ENCODE measurements at regions not wholly inside any gene's neighbourhood (a gene's known extent, or its start where the extent isn't known, plus 50 kb on each side); places are given as distances from the start of the nearest gene placed in this dataset.

DNA sequence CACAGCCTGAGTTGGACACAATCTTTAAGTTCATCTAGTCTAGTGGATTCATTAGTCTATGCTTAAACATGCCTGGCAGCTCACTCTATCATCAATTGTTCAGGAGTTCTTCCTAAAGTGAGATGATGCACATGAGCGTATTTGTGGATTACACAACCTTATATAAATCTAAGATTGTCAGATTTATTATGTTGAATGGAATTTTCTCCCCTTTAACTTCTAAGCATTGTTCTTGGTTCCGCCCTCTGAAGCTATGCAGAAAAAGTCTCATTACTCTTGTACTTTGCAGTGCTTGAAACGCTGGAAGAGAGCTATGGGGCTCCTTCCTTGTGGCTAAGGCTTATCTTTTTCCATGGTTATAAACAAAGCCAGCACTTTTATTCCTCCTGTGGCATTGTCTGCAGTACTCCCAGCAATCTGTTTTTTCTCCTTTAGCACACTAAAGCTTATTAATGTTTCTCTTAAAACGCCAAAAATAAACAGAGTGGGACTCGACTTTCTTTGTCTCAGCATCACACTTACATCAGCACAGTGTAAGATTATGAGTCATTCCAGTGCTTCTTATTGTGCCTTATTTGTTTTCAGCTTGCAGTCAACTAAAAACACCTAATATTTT lies 316.8 kb upstream of the CAMK1G start:
- DNase-seq (ENCODE audit: low read depth): no peak

DNA sequence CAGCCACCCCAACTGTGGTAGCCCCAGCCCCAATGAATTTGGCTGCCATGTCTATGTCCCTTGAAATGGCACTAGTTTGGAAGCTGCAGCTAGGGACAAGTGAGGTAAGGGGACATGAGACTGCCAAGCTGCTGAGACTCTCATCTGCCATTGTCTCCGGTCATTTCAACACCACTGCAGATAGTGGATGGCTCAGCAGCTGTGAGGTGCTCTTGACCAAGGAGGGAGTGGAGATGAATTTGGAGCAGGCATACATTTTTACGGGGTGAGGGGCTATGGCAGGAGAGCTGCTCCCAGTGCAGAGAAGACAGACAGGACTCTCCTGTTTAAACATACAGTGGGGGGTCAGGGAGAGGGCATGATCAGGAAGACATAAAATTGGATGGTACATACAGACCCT lies 315.5 kb upstream of the CAMK1G start:
- no peak for DNase-seq (ENCODE audit: low read depth)

DNA sequence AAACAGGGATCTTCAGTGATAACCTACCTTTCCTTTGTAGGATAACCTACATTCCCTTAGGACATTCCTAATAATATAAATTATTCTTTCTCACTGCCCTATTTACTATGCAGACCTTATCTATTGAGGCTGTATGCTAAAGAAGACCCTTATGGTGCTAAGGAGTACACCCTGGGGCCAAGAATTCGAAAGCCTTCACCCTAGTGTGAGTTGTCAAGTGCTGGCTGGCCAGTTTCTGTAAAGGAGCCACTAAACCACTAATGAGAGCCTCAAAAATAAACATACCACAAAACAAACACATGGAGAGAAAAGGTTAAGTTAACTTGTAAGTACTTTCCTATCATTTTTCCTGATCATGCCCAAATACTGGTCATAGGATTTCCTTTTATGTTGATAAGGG lies 315.0 kb upstream of the CAMK1G start:
- DNase-seq (ENCODE audit: low read depth): no peak

DNA sequence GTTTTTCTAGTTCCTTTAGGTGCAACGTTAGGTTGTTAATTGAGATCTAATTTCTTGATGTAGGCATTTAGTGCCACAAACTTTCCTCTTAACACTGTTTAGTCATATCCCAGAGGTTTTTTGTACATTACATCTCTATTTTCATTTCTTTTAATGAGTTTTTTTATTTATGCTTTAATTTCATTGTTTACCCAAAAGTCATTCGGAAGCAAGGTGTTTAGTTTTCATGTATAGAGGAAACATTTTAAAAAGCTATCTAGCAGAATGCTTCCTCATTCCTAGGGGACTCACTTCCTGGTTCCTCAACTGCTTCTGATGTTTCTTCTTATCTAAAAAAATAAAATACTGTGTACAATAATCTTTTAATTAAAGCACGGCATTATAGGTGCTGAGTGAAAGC lies 307.2 kb upstream of the CAMK1G start:
- DNase-seq (ENCODE audit: low read depth): no peak

DNA sequence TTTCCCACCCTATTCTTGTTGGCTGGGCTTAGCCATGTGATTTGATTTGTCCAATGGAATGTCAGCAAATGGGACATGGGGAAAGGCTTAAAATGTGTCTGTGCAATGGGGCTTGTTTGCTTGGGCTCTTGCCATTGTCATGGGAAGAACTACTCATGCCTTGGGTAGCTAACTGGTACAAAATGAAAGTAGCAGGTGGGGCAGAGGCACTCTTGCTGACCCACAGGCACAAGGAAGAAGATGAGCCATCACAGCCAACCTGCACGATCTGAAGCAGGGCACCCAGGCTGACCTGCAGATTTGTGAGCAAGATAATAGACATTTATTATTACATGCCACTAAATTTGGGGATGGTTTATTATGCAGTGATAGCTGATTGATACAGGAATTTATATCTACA lies 305.9 kb upstream of the CAMK1G start:
- no peak for DNase-seq (ENCODE audit: low read depth)

DNA sequence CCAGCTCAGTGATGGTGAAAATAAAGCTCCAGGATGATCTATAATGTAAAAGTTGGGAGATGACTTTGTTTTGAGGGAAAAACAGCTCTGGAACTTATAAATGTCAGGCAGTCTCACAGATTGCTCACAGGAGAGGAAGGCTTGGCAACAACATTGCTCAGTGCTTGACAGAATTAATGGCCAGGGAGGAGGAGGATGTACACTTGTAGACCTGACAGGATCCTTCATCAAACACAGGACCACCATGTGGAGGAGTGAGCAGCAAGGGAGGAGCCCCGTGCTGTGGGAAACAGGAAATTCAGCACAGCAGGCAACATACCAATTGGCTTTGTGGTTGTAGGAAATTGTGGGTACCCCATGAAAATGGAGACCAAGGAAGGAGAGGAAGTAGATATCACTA lies 291.8 kb upstream of the CAMK1G start:
- DNase-seq (ENCODE audit: low read depth): no peak

DNA sequence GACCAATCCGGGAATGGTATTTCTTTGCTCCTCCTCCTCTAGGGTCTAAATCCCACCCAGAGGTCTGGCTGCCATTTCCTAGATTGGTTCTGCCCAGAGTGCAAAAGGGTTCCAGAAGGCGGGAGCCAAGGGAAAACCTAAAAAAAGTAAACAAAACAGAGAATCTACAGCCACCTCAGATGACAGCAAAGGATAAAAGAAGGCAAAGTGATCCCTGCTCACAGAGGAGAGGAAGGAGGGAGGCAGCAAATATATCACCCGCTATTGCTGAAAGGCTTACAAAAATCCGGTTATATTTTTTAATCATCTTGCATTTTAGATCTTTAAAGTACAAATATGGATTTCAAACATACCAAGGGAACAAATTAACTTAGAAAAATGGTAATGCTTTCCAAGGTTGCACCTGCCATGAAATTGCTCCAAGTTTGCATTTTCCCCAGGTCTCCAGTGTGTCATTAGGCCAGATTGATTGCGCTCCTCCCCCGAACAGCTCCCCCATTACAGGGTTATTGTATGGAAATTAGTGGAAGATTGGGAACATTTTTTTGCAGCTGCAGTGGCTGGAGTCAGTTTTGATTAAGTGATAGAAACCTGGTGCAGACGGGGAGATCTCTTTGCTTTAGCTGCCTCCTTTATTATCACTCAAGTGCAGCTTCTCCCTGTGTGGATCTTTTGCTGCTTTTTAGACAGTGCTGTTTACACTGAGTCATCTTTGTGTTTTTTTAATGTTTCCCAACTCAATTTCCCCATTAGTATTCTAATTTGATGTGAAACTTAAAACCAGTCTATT lies 280.5 kb upstream of the CAMK1G start:
- DNase-seq (ENCODE audit: low read depth): no peak

DNA sequence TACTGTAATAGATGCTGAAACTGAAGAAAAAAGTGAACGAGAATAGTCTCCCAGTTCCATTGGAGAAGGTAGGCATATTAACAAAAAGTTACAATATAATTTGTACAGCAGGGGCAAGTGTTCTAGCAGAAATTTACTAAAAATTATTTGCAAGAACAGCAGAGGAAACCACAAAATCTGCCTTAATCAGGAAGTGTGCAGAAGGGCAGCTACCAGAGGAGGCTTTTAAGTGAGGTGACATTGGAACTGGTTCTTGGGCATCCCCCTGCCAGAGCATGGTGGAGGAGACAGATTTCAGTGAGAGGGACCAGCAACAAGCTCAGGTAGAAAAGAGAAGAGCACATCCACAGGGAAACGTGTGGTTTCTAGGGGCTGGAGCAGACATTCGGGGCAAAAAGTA lies 279.3 kb upstream of the CAMK1G start:
- DNase-seq (ENCODE audit: low read depth): no peak

DNA sequence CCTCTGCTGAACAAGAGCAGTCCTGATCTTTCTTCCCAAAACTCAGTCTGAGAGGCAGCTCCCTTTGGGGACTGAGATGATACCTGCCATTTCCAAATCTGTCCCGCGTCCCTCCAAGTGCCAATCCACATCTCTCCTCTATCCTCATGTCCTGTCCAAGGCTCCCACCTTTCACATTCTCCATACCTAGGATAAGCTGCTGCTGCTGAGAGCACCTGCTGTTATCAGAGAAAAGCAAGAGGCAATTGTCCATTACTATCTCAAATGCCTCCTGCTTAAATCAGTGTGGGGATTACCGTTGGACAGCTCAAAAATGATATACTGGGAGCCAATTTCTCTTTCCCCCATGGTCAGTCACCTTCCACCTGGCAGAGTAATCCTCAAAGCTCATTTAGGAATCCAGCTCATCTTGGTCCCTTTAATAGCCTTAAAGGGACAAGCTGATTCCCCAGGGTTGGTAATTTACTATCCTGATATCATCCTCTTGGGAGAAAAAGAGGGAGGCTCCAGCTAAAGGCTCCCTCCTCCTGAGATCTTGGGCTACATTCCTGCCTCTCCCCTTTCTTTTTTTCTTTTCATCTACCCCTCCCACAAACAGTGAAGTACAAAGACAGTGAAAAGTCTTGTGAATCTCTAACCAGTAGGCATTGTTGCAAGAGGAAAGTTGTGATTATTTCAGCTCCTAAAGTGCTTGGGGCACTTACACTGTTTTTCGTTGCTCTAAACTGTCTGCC lies 278.1 kb upstream of the CAMK1G start:
- DNase-seq (ENCODE audit: low read depth): no peak

DNA sequence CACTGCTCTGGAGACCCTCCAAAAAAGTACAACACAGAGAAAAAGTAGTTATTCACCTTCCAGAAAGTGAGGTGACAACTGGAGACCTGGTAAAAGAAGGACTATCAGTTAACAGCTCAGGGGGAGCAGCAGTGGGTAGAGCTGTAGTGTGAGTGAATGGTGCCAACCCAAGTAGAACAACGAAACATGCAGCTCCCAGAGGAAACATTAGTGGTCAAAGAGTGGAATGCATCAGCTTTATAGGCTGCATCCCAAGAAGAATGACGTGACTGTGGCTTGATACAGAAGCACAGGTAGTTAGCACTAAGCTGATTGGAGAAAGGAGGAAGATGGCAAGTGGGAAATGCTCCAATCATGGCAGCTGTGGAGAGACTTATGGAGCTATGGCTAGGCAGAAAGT lies 275.7 kb upstream of the CAMK1G start:
- DNase-seq (ENCODE audit: low read depth): no peak

DNA sequence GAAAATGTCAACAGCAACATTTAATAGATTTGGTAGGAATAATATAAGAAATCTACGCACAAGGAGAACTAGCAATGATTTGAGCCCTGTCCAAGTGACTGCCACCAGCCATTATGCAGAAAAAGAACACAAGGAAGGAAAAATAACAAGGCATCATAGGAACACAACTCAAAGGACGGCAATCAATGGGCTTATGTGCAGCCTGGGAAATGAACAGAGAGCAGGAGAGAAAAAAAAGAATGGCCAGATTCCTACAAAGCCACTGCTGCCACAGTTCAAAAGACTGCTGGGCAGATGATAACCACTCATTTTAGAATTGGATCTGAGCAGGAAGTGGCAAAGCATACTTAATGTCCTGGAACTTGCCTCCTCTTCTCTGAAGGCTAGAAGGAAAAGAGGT lies 274.3 kb upstream of the CAMK1G start:
- DNase-seq (ENCODE audit: low read depth): no peak

DNA sequence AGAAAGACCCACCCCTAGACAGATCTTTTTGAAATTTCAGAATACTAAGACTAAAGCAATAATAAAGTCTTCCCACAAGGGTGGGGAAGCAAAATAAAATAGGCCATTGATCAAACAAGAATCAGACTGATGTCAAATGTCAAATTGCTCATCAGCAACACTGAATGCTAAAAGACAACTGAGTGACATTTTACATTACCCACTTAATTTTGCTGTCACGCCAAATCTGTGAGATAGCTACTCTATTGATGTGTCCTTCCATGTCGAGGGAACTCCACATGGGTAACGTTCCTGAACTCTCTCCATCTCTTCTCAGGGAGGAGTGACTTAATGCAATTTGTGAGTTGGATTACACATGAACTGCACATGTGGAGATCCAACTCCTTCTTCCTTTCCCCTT lies 271.7 kb upstream of the CAMK1G start:
- no peak for DNase-seq (ENCODE audit: low read depth)

DNA sequence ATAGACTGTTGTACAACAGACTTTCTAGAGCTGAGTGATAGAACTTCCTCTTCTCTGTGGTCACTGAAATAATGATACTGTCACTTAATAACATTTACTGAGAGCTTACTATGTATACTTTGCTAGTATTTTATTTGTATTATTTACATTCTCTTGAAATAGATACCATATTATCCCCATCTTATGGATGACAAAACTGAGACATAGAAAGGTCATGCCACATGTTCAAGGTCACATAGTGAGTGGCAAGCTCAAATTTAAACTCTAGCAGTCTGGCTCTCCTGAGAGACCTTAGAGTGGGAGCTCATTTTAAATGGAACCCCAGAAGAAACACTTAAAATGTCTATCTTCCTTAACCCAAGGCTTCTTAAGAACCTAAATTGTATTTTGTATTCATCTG lies 266.6 kb upstream of the CAMK1G start:
- no peak for DNase-seq (ENCODE audit: low read depth)

DNA sequence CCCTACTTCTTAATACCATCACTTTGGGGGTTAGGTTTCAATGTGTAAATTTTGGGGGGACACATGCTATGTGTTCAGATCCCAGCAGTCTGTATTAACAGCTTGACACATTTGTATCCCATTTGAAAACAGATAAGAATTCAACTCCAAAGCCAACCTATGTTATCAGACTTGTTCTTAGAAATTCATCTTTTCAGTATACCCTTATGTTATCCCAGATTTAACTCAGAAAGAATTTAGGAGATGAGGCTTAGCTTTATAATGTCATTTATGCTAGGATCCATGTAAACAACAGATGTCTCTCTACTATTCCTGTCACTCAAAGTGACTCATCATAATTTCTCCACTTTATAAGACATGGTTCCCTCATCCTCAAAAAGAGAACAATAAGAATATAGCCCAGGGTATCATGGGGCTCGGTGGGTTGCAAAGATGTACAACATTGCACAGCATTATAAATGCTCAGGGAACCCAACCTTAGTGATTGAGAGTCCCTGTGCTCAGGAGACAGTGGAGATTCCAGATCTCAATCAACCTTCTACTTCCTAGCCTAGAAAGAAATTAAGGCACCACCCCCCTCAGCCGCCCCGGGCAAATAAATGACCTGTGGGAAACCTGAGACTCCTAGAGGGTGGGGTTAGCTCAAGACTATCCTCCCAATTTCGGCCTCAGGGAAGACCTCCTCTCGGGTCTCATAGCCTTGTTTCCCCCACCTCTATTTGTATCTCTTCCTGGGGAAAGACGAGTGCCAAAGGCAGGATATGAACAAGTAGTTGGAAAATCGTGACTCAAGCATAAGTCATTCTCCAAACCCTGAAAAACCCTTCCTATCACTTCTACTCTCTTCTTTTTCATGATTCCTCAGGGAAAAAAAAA lies 265.1 kb upstream of the CAMK1G start:
- DNase-seq (ENCODE audit: low read depth): no peak

DNA sequence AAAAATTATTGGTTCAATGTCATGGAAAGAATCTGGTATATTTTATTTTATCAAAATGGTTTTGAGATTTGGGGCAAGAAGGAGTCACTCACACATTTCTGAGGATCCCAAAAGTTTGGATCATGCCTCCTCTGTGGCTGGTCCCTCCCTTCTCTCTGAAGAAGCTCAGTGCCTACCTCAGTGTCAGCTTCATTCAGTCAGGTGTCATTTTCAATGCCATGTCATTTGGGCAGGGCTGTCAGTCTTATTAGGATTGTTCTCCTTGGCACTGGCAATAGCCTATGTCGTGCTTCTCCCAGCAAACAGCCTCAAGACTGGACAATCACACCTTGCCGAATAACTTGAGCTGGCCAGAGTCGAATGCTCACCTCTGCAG lies 264.5 kb upstream of the CAMK1G start:
- DNase-seq (ENCODE audit: low read depth): no peak

DNA sequence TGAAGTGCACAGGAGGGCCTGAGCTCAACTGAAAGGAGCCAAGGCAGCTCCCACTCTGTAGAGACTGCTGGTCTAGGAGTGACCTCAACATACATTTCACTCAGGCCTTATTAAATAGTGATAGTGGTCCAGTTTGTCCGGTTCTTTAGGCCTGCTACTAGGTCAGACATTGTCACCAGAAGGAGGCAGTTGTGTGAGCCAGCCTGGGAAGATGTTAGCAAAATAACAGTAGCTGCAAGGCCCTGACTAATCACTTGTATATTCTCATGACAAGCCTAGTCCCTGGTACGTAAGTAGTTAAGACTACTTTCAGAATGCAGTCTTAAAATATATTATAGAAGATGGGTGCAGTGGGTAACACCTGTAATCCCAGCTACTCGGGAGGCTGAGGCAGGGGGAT lies 264.0 kb upstream of the CAMK1G start:
- DNase-seq (ENCODE audit: low read depth): no peak

DNA sequence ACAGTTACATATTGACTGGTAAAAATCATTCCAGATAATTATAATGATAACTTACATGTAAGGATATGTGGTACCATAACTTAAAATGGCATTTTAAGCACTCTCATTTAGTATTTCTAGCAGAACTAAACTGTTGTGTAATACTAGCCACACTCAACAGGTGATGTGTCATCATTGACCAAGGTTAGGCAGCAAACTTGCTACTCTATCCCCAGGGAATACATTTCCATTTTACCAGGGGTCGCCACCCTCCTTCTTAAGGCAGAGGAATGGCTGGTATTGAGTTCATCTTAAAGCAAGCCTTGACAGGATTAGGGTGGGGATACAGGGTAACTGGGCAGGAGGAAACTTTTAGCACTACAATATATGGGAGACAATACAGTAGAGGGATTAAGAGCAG lies 259.8 kb upstream of the CAMK1G start:
- DNase-seq (ENCODE audit: low read depth): no peak

DNA sequence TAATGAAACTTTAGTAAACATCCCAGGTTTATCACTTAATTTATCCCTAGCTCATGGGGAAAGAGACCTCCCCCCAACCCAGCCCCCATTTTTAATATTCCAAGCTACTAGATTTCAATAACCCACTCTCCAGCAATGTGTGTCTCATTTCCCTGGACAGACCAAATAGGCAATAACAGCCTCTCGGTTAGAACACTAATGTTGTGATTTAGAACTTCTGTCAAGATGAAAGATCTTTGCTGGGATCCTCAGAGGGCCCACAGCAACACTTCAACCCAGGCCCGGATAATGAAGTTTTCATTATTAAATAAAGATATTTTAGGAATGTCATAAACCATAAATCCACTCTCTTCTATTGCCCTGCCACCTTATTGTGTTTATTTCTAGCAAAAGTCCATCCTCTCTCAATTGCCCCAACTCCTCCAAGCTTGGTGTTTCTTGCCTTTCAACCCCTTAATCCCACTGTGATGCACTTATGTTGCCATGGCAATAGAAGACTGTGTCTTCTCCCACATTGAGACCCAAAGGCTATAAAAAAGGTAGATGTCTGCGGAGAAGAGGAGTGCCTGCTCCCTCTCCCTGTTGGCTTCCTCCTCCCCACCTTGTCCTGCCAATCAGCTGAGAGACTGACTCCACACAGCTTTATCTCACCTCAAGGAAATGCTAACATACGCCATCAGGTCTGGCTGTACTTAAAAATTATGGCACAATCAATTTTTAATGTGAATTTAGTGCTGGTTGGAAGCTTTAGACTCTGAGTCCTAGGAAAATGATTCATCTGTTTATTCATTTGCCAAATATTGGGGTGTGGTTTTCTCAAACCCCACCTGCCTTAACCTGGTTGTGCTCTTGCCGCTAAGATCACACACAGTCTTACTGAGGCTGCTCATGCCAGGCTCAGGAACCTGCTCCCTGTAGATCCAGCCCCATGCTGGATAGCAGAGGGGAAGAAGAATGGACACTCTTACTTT lies 258.3 kb upstream of the CAMK1G start:
- DNase-seq (ENCODE audit: low read depth): no peak

DNA sequence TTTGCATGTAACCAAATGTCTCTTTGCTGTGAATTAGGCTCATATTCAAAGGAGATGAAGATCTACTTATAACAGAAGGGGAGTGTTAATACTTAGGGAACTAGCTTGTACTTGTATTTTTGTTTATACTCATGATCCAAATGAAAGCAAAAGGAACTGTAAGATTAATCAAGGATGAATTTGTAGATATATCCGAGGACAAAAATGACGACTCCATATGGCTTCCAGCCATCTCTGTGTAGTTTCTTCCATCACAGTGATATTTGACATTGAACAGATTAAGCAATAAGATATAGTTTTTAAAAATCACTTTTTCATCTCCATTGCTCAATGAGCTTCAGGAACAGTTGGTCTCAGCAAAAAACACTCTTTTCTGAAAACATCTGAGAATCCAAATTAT lies 257.4 kb upstream of the CAMK1G start:
- no peak for DNase-seq (ENCODE audit: low read depth)

DNA sequence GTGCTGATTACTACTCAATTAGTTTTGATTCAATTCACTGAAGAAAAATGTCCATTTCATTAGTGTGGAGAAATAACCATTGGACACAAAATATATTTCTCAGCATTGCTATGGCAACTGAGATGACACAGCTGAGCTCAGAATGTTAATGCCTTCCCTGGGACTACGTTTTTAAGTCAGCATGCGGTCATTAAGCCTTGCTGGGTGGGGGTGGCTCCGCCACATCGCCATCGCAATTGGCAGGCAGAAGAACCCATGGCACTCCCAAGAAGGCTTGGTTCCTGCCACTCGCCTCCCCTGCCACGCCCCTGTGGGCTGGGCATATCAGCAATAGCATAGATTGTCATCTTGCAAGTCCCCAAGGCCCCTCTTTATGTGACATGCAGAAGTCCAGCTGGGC lies 256.7 kb upstream of the CAMK1G start:
- no peak for DNase-seq (ENCODE audit: low read depth)

DNA sequence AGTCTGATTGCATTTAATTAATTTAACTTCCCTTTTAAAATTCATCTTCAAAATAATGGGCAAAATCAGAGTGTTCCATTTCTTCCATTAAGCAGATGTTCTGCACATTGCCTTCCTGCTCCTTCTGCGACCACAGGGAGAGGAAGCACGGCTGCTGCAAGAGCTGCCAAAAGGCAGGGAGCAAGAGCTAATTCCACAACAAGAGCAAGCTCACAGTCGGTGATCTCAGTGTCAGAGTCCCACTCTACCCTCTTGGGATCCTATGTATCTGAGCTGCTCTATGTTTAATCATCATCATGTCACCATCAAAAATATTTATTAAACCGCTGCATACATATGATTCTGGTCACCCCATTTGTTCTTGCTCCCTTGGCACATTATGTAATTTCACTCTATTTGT lies 255.3 kb upstream of the CAMK1G start:
- no peak for DNase-seq (ENCODE audit: low read depth)
